ENCODE measurements at regions not wholly inside any gene's neighbourhood (a gene's known extent, or its start where the extent isn't known, plus 50 kb on each side); places are given as distances from the start of the nearest gene placed in this dataset.

- no peak overlapping the region for H3K27ac ChIP-seq
- in situ Hi-C loops (cut with MboI; ENCODE audit: low pct_unique_long_range_greater_than_20kb in 2 of 9, low sequenced_read_pairs in 9 of 9, unreplicated experiment in 9 of 9): no loop called here
- H3K4me1 ChIP-seq (replicated peaks in 1 of 2): no peaks in the 10 kb centered on the region
- WGBS, 10 experiments: 71 to 100% (median 90%) methylated on average over 1 to 11 of the region's 16 CpGs; no CpG with 5 or more reads in 1 of the 10 experiments
- ATAC-seq (replicated peaks in 6 of 8): no peak
- no peak overlapping the region for H3K4me3 ChIP-seq
These were observed 55.2 kb downstream of the IRX2 start for GRCh38 chr5:2696156-2696807.

GRCh38 chr5:2695200-2695891 lies 56.1 kb downstream of the IRX2 start:
- in situ Hi-C loops (cut with MboI; ENCODE audit: low pct_unique_long_range_greater_than_20kb in 2 of 9, low sequenced_read_pairs in 9 of 9, unreplicated experiment in 9 of 9): no loop called here
- H3K4me1 ChIP-seq (replicated peaks in 1 of 2): no peaks in the 10 kb centered on the region

GRCh38 chr5:2691530-2691929 lies 59.9 kb downstream of the IRX2 start:
- Histone ChIP-seq H3K4me3 (no peak overlapping the region), H3K4me1 (replicated peaks in 1 of 2) (peaks cover 0 to 2% of the 10 kb centered on the region in 2 donors), H3K27ac (no peak overlapping the region)
- WGBS, 10 experiments: 0 to 80% (median 27%) methylated on average over 1 of the region's 1 CpG; no CpG with 5 or more reads in 4 of the 10 experiments
- in situ Hi-C loops (cut with MboI; ENCODE audit: low pct_unique_long_range_greater_than_20kb in 2 of 9, low sequenced_read_pairs in 9 of 9, unreplicated experiment in 9 of 9): no loop called here
- no peak for ATAC-seq (replicated peaks in 6 of 8)

More at GRCh38 chr5:2695200-2695891, 56.1 kb downstream of the IRX2 start:
- H3K4me3 ChIP-seq: no peak overlapping the region
- peak in 7 of 8 experiments; percentile 57 to 95 (median 86) for ATAC-seq (replicated peaks in 6 of 8)
- H3K27ac ChIP-seq: no peak overlapping the region
- WGBS, 10 experiments: 0 to 100% (median 60%) methylated on average over 1 to 5 of the region's 8 CpGs; no CpG with 5 or more reads in 1 of the 10 experiments

GRCh38 chr5:2690293-2690692 lies 61.2 kb downstream of the IRX2 start:
- ATAC-seq (replicated peaks in 6 of 8): peak in 1 of 8 experiments; percentile 47
- peaks cover 0 to 7% of the 10 kb centered on the region in 2 donors for H3K4me1 ChIP-seq (replicated peaks in 1 of 2)
- in situ Hi-C loops (cut with MboI; ENCODE audit: low pct_unique_long_range_greater_than_20kb in 2 of 9, low sequenced_read_pairs in 9 of 9, unreplicated experiment in 9 of 9): no loop called here
- H3K27ac ChIP-seq: no peak overlapping the region
- H3K4me3 ChIP-seq: no peak overlapping the region
- WGBS, 10 experiments: 5 to 100% (median 70%) methylated on average over 1 to 6 of the region's 6 CpGs; no CpG with 5 or more reads in 2 of the 10 experiments

GRCh38 chr5:2688586-2688985 lies 62.9 kb downstream of the IRX2 start:
- no peak for ATAC-seq (replicated peaks in 6 of 8)
- H3K4me1 ChIP-seq (replicated peaks in 1 of 2): peaks cover 0 to 7% of the 10 kb centered on the region in 2 donors
- H3K4me3 ChIP-seq: no peak overlapping the region
- in situ Hi-C loops (cut with MboI; ENCODE audit: low pct_unique_long_range_greater_than_20kb in 2 of 9, low sequenced_read_pairs in 9 of 9, unreplicated experiment in 9 of 9): no loop called here
- WGBS, 10 experiments: 60 to 100% (median 87%) methylated on average over 1 to 5 of the region's 5 CpGs; no CpG with 5 or more reads in 6 of the 10 experiments
- no peak overlapping the region for H3K27ac ChIP-seq

GRCh38 chr5:2687746-2688145 lies 63.7 kb downstream of the IRX2 start:
- 35 to 100% (median 85%) methylated on average over 1 to 6 of the region's 7 CpGs; no CpG with 5 or more reads in 4 of the 10 experiments for WGBS, 10 experiments
- Histone ChIP-seq H3K4me3 (no peak overlapping the region), H3K27ac (no peak overlapping the region), H3K4me1 (replicated peaks in 1 of 2) (peaks cover 0 to 7% of the 10 kb centered on the region in 2 donors)
- in situ Hi-C loops (cut with MboI; ENCODE audit: low pct_unique_long_range_greater_than_20kb in 2 of 9, low sequenced_read_pairs in 9 of 9, unreplicated experiment in 9 of 9): no loop called here
- ATAC-seq (replicated peaks in 6 of 8): no peak

- in situ Hi-C loops (cut with MboI; ENCODE audit: low pct_unique_long_range_greater_than_20kb in 2 of 9, low sequenced_read_pairs in 9 of 9, unreplicated experiment in 9 of 9): no loop called here
- Histone ChIP-seq H3K27ac (no peak overlapping the region), H3K4me3 (no peak overlapping the region), H3K4me1 (replicated peaks in 1 of 2) (peaks cover 0 to 7% of the 10 kb centered on the region in 2 donors)
- WGBS, 10 experiments: 0 to 83% (median 20%) methylated on average over 1 to 13 of the region's 28 CpGs; no CpG with 5 or more reads in 3 of the 10 experiments
- peak in 6 of 8 experiments; percentile 49 to 90 (median 84) for ATAC-seq (replicated peaks in 6 of 8)
These were observed 65.0 kb downstream of the IRX2 start for GRCh38 chr5:2686321-2687124.

GRCh38 chr5:2685651-2686272 lies 65.7 kb downstream of the IRX2 start:
- no peak overlapping the region for H3K27ac ChIP-seq
- peak in 4 of 8 experiments; percentile 16 to 54 (median 40) for ATAC-seq (replicated peaks in 6 of 8)
- WGBS, 10 experiments: 10 to 100% (median 34%) methylated on average over 1 to 2 of the region's 4 CpGs; no CpG with 5 or more reads in 4 of the 10 experiments
- no peak overlapping the region for H3K4me3 ChIP-seq
- in situ Hi-C loops (cut with MboI; ENCODE audit: low pct_unique_long_range_greater_than_20kb in 2 of 9, low sequenced_read_pairs in 9 of 9, unreplicated experiment in 9 of 9): no loop called here
- H3K4me1 ChIP-seq (replicated peaks in 1 of 2): peaks cover 0 to 7% of the 10 kb centered on the region in 2 donors

- no peak overlapping the region for H3K27ac ChIP-seq
- H3K4me1 ChIP-seq (replicated peaks in 1 of 2): peaks cover 0 to 7% of the 10 kb centered on the region in 2 donors
- in situ Hi-C loops (cut with MboI; ENCODE audit: low pct_unique_long_range_greater_than_20kb in 2 of 9, low sequenced_read_pairs in 9 of 9, unreplicated experiment in 9 of 9): no loop called here
- no peak overlapping the region for H3K4me3 ChIP-seq
- WGBS, 10 experiments: 0 to 100% (median 55%) methylated on average over 1 to 4 of the region's 11 CpGs; no CpG with 5 or more reads in 3 of the 10 experiments
- ATAC-seq (replicated peaks in 6 of 8): no peak
These were observed 66.9 kb downstream of the IRX2 start for GRCh38 chr5:2684606-2685005.

GRCh38 chr5:2683720-2684119 lies 67.8 kb downstream of the IRX2 start:
- Histone ChIP-seq H3K4me3 (no peak overlapping the region), H3K4me1 (replicated peaks in 1 of 2) (peaks cover 0 to 7% of the 10 kb centered on the region in 2 donors), H3K27ac (no peak overlapping the region)
- 40 to 100% (median 84%) methylated on average over 1 to 9 of the region's 14 CpGs; no CpG with 5 or more reads in 2 of the 10 experiments for WGBS, 10 experiments
- no peak for ATAC-seq (replicated peaks in 6 of 8)
- in situ Hi-C loops (cut with MboI; ENCODE audit: low pct_unique_long_range_greater_than_20kb in 2 of 9, low sequenced_read_pairs in 9 of 9, unreplicated experiment in 9 of 9): no loop called here

- Histone ChIP-seq H3K4me1 (replicated peaks in 1 of 2) (peaks cover 0 to 4% of the 10 kb centered on the region in 2 donors), H3K4me3 (no peak overlapping the region), H3K27ac (no peak overlapping the region)
- in situ Hi-C loops (cut with MboI; ENCODE audit: low pct_unique_long_range_greater_than_20kb in 2 of 9, low sequenced_read_pairs in 9 of 9, unreplicated experiment in 9 of 9): no loop called here
- 33 to 84% (median 64%) methylated on average over 3 of the region's 3 CpGs; no CpG with 5 or more reads in 2 of the 10 experiments for WGBS, 10 experiments
- no peak for ATAC-seq (replicated peaks in 6 of 8)
These were observed 70.0 kb downstream of the IRX2 start for GRCh38 chr5:2681476-2681875.

GRCh38 chr5:2680979-2681378 lies 70.5 kb downstream of the IRX2 start:
- Histone ChIP-seq H3K4me1 (replicated peaks in 1 of 2) (no peaks in the 10 kb centered on the region), H3K4me3 (no peak overlapping the region), H3K27ac (no peak overlapping the region)
- no peak for ATAC-seq (replicated peaks in 6 of 8)
- in situ Hi-C loops (cut with MboI; ENCODE audit: low pct_unique_long_range_greater_than_20kb in 2 of 9, low sequenced_read_pairs in 9 of 9, unreplicated experiment in 9 of 9): no loop called here
- 17 to 100% (median 80%) methylated on average over 1 to 2 of the region's 2 CpGs; no CpG with 5 or more reads in 3 of the 10 experiments for WGBS, 10 experiments

All from motor neuron (in vitro differentiated cells).